HL-60 (cell line): ENCODE measurements at regions not wholly inside any gene's neighbourhood (a gene's known extent, or its start where the extent isn't known, plus 50 kb on each side); places are given as distances from the start of the nearest gene placed in this dataset.

Source experiments
- DNase-seq, 2 experiments: peaks; one replicate each; pipeline ENCODE4 v3.0.0-alpha.2; 2010 to 2020; ENCODE audit warnings: low read depth in 1 of 2, low spot score in 1 of 2
- H3K27ac ChIP-seq: fragments of 250-450 bp; sonication (Bioruptor Pico); replicated peaks from 2 replicates; pipeline ENCODE4 v1.5.1; 2020; ENCODE audit warnings: mild to moderate bottlenecking, moderate library complexity
- H3K27me3 ChIP-seq: fragments of 250-450 bp; sonication (Bioruptor Pico); 2 replicates; pipeline ENCODE4 v1.5.1; 2021; ENCODE audit warnings: mild to moderate bottlenecking, moderate library complexity; ENCODE audit not compliant: insufficient read depth, poor library complexity, severe bottlenecking
- H3K4me3 ChIP-seq: replicated peaks from 2 replicates; pipeline ENCODE4 v1.5.1; 2011; ENCODE audit warnings: mild to moderate bottlenecking, control low read depth, low read length; ENCODE audit not compliant: insufficient read depth
- CTCF ChIP-seq: IDR thresholded peaks from one replicate; pipeline ENCODE4 v1.5.1; 2011; ENCODE audit warnings: low read length, control low read depth, inconsistent platforms; ENCODE audit not compliant: insufficient read depth
- GABPA ChIP-seq: IDR thresholded peaks from 2 replicates; pipeline ENCODE4 v1.6.1; 2012; ENCODE audit warnings: low read depth
- POLR2AphosphoS5 ChIP-seq: IDR thresholded peaks from 2 replicates; pipeline ENCODE4 v1.6.1; 2012; ENCODE audit warnings: low read depth
- REST ChIP-seq: IDR thresholded peaks from 2 replicates; pipeline ENCODE4 v1.6.1; 2012; ENCODE audit warnings: low read depth; ENCODE audit not compliant: insufficient replicate concordance
- SPI1 ChIP-seq: IDR thresholded peaks from 2 replicates; pipeline ENCODE4 v1.6.1; 2012; ENCODE audit warnings: low read depth, mild to moderate bottlenecking, borderline replicate concordance

- H3K27me3 ChIP-seq, result no peaks in the 10 kb centered on the region
- no peak overlapping the region for H3K4me3 ChIP-seq
- no peak overlapping the region for H3K27ac ChIP-seq
- no peak for DNase-seq
- TF ChIP-seq GABPA (no peak), CTCF (no peak), SPI1 (no peak), POLR2AphosphoS5 (no peak), REST (no peak)
These were observed 186.4 kb downstream of the TFCP2L1 start for GRCh38 chr2:121098556-121098955.

- H3K27me3 ChIP-seq, result no peaks in the 10 kb centered on the region
- no peak for DNase-seq
- no peak overlapping the region for H3K4me3 ChIP-seq
- peak; percentile 50 for TF ChIP-seq CTCF
- no peak for TF ChIP-seq GABPA
- no peak for TF ChIP-seq REST
- TF ChIP-seq SPI1, result no peak
- no peak for TF ChIP-seq POLR2AphosphoS5
- no peak overlapping the region for H3K27ac ChIP-seq
These were observed 185.4 kb downstream of the TFCP2L1 start for GRCh38 chr2:121099329-121100290.

- H3K27ac ChIP-seq, result no peak overlapping the region
- H3K4me3 ChIP-seq, result no peak overlapping the region
- DNase-seq, result no peak
- no peak for TF ChIP-seq POLR2AphosphoS5
- TF ChIP-seq REST, result no peak
- TF ChIP-seq GABPA, result no peak
- TF ChIP-seq SPI1, result no peak
- no peak for TF ChIP-seq CTCF
- no peaks in the 10 kb centered on the region for H3K27me3 ChIP-seq
These were observed 183.8 kb downstream of the TFCP2L1 start for GRCh38 chr2:121101093-121101715.
